ENCODE measurements at regions not wholly inside any gene's neighbourhood (a gene's known extent, or its start where the extent isn't known, plus 50 kb on each side); places are given as distances from the start of the nearest gene placed in this dataset.

- TF ChIP-seq GABPA (IDR thresholded peaks at IDR 0.05; ENCODE audit: low read depth) (no peak), USF1 (IDR thresholded peaks at IDR 0.05; ENCODE audit: borderline replicate concordance, low read depth) (no peak), MXI1 (IDR thresholded peaks at IDR 0.05; ENCODE audit: low read depth, low read length) (no peak), MAX (IDR thresholded peaks at IDR 0.05; ENCODE audit: low read depth) (no peak), YY1 (IDR thresholded peaks at IDR 0.05; ENCODE audit: low read depth) (no peak), CTCF (IDR thresholded peaks at IDR 0.05) (no peak), POLR2AphosphoS5 (IDR thresholded peaks at IDR 0.05; ENCODE audit: low read depth, low read length) (no peak), EP300 (IDR thresholded peaks at IDR 0.05; ENCODE audit: borderline replicate concordance in 1 of 2, low read depth in 1 of 2, low read length in 1 of 2) (no peak), FOXM1 (IDR thresholded peaks at IDR 0.05; ENCODE audit: low read depth) (no peak), SMC3 (IDR thresholded peaks at IDR 0.05; ENCODE audit: low read depth, low read length) (no peak), REST (IDR thresholded peaks at IDR 0.05; ENCODE audit: low read depth, low read length) (no peak)
Observed at GRCh38 chr16:85267414-85267945, 155.2 kb upstream of the CIBAR2 start.
